Breast epithelium (tissue), 3 donors: ENCODE measurements at regions not wholly inside any gene's neighbourhood (a gene's known extent, or its start where the extent isn't known, plus 50 kb on each side); places are given as distances from the start of the nearest gene placed in this dataset.

ENCODE experiments used
- CTCF ChIP-seq, 3 donors: fragments of 450-650 bp; IDR thresholded peaks; one replicate each; pipeline ENCODE4 v1.5.1; 2016 to 2017; ENCODE audit warnings: antibody characterized with exemption in 3 of 3, mild to moderate bottlenecking in 3 of 3, moderate library complexity in 3 of 3
- POLR2A ChIP-seq: fragments of 450-650 bp; IDR thresholded peaks from one replicate; pipeline ENCODE4 v1.6.1; 2016; ENCODE audit warnings: antibody characterized with exemption, mild to moderate bottlenecking, moderate library complexity
- POLR2AphosphoS5 ChIP-seq, 3 donors: sonication (generic); formaldehyde crosslinking; IDR thresholded peaks; one replicate each; pipeline ENCODE4 v1.6.1; 2017; ENCODE audit warnings: antibody characterized with exemption in 3 of 3

DNA sequence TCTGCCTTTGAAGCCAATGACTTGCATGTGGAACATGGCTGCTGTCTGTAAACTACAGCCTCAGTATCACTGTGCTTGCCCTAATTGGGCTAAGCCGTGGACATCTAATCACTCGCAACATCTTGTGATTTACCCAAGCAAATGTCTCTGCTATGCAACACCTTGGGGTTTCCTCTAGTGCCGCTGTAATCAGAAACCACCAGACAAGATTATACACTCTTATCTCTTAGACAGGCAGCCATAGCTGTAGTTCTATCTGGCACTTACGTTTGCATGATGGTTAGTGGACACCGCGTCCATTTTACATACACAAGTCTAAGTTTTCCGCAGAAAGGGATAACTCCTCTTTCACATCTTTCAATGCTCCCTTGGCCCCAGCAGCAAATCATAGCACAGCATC is 204.3 kb upstream of the CCDC68 start:
- TF ChIP-seq POLR2AphosphoS5 (IDR thresholded peaks at IDR 0.05), result no peak
- TF ChIP-seq CTCF (IDR thresholded peaks at IDR 0.05), result no peak
- TF ChIP-seq POLR2A, result no peak
